ENCODE measurements at regions not wholly inside any gene's neighbourhood (a gene's known extent, or its start where the extent isn't known, plus 50 kb on each side); places are given as distances from the start of the nearest gene placed in this dataset.

- Histone ChIP-seq H3K27ac (replicated peaks) (no peak overlapping the region), H3K4me3 (replicated peaks; ENCODE audit: insufficient read depth, low read length) (no peak overlapping the region), H3K27me3 (ENCODE audit: insufficient read depth, poor library complexity, severe bottlenecking) (no peaks in the 10 kb centered on the region)
- DNase-seq (ENCODE audit: low read depth in 1 of 2, low spot score in 1 of 2), result no peak
- TF ChIP-seq SPI1 (IDR thresholded peaks at IDR 0.05; ENCODE audit: borderline replicate concordance, low read depth) (no peak), GABPA (IDR thresholded peaks at IDR 0.05; ENCODE audit: low read depth) (no peak), POLR2AphosphoS5 (IDR thresholded peaks at IDR 0.05; ENCODE audit: low read depth) (no peak), CTCF (IDR thresholded peaks at IDR 0.05; ENCODE audit: insufficient read depth, low read length) (no peak), REST (IDR thresholded peaks at IDR 0.05; ENCODE audit: insufficient replicate concordance, low read depth) (no peak)
Measured at GRCh38 chr12:42828836-42829235, 239.3 kb upstream of the PRICKLE1 start.

DNA sequence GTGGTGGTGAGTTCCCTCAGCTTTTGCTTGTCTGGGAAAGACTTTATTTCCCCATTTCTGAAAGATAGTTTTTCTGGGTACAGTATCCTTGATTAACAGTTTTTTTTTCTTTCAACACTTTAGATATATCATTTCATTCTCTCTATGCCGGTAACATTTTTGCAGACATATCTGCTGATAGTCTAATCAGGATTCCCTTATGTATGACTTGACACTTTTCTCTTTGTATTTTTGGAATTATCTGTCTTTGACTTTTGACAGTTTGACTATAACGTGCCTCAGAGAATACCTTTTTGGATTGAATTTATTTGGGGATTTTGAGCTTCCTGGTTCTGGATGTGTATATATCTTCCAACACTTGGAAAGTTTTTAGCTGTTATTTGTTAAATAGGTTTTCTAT is 234.8 kb upstream of the PRICKLE1 start:
- no peaks in the 10 kb centered on the region for H3K27me3 ChIP-seq (ENCODE audit: insufficient read depth, poor library complexity, severe bottlenecking)
- no peak for DNase-seq (ENCODE audit: low read depth in 1 of 2, low spot score in 1 of 2)
- TF ChIP-seq SPI1 (IDR thresholded peaks at IDR 0.05; ENCODE audit: borderline replicate concordance, low read depth) (no peak), GABPA (IDR thresholded peaks at IDR 0.05; ENCODE audit: low read depth) (no peak), CTCF (IDR thresholded peaks at IDR 0.05; ENCODE audit: insufficient read depth, low read length) (no peak), REST (IDR thresholded peaks at IDR 0.05; ENCODE audit: insufficient replicate concordance, low read depth) (no peak), POLR2AphosphoS5 (IDR thresholded peaks at IDR 0.05; ENCODE audit: low read depth) (no peak)
- no peak overlapping the region for H3K4me3 ChIP-seq (replicated peaks; ENCODE audit: insufficient read depth, low read length)
- no peak overlapping the region for H3K27ac ChIP-seq (replicated peaks)

DNA sequence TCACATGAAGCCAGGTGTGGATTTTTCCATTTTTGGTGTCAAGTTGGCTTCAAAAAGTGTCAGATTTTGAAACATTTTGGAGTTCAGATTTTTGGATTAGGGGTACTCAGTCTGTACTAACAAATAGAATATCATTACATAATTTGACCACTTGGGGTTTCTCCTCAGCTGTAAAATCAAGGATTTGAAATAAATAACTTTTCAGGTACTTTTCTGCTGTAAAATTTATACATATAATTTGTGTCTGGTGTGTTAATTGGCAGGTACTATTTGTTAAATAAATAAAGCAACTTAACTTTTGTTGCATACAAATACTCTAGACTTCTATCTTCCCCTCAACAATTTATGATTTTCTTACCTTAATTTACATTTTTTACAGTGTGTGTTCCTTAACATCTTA is 234.1 kb upstream of the PRICKLE1 start:
- no peak for DNase-seq (ENCODE audit: low read depth in 1 of 2, low spot score in 1 of 2)
- H3K27me3 ChIP-seq (ENCODE audit: insufficient read depth, poor library complexity, severe bottlenecking), result no peaks in the 10 kb centered on the region
- TF ChIP-seq GABPA (IDR thresholded peaks at IDR 0.05; ENCODE audit: low read depth) (no peak), POLR2AphosphoS5 (IDR thresholded peaks at IDR 0.05; ENCODE audit: low read depth) (no peak)
- no peak overlapping the region for H3K27ac ChIP-seq (replicated peaks)
- H3K4me3 ChIP-seq (replicated peaks; ENCODE audit: insufficient read depth, low read length), result no peak overlapping the region

DNA sequence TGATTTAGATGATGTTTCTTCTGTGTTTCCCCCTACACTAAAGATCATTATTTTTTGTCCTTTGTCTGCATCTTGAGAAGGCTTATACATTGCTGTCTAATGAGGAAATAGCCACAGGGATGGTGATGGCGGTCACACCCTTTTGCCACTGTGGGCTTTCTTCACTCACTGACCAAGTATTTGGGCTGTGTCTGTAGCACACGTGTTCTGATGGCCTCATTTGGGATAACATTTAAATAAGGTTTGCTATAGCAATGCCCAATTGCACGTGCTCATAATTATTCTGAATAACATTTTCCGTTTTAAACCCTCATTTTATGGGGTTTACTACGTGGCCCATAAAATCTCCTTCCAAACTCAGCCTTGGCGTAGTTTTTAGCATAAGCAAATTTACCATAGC is 230.3 kb upstream of the PRICKLE1 start:
- H3K4me3 ChIP-seq (replicated peaks; ENCODE audit: insufficient read depth, low read length), result no peak overlapping the region
- H3K27ac ChIP-seq (replicated peaks), result no peak overlapping the region
- H3K27me3 ChIP-seq (ENCODE audit: insufficient read depth, poor library complexity, severe bottlenecking), result no peaks in the 10 kb centered on the region
- no peak for DNase-seq (ENCODE audit: low read depth in 1 of 2, low spot score in 1 of 2)
- TF ChIP-seq SPI1 (IDR thresholded peaks at IDR 0.05; ENCODE audit: borderline replicate concordance, low read depth), result no peak

GRCh38 chr12:42815068-42815467 is 225.5 kb upstream of the PRICKLE1 start:
- DNase-seq (ENCODE audit: low read depth in 1 of 2, low spot score in 1 of 2), result no peak
- TF ChIP-seq REST (IDR thresholded peaks at IDR 0.05; ENCODE audit: insufficient replicate concordance, low read depth) (no peak), SPI1 (IDR thresholded peaks at IDR 0.05; ENCODE audit: borderline replicate concordance, low read depth) (no peak), CTCF (IDR thresholded peaks at IDR 0.05; ENCODE audit: insufficient read depth, low read length) (no peak), GABPA (IDR thresholded peaks at IDR 0.05; ENCODE audit: low read depth) (no peak), POLR2AphosphoS5 (IDR thresholded peaks at IDR 0.05; ENCODE audit: low read depth) (no peak)
- no peak overlapping the region for H3K27ac ChIP-seq (replicated peaks)
- H3K4me3 ChIP-seq (replicated peaks; ENCODE audit: insufficient read depth, low read length), result no peak overlapping the region
- no peaks in the 10 kb centered on the region for H3K27me3 ChIP-seq (ENCODE audit: insufficient read depth, poor library complexity, severe bottlenecking)

Measured in HL-60 (cell line).